Neutrophil (primary cell): ENCODE measurements at regions not wholly inside any gene's neighbourhood (a gene's known extent, or its start where the extent isn't known, plus 50 kb on each side); places are given as distances from the start of the nearest gene placed in this dataset.

Experiments
- H3K27ac ChIP-seq: fragments of 200-600 bp; sonication (generic); 2 replicates; pipeline ENCODE4 v1.5.1; 2016; ENCODE audit warnings: mild to moderate bottlenecking, moderate library complexity
- H3K27me3 ChIP-seq: fragments of 200-600 bp; sonication (generic); 2 replicates; pipeline ENCODE4 v1.6.0; 2016; ENCODE audit warnings: mild to moderate bottlenecking
- H3K36me3 ChIP-seq: fragments of 200-600 bp; sonication (generic); 2 replicates; pipeline ENCODE4 v1.5.1; 2017
- H3K4me1 ChIP-seq, 2 experiments: fragments of 200-600 bp in 1 of 2; sonication (generic) in 1 of 2; 1 replicate in 1 of 2; 2 replicates in 1 of 2; pipeline versions ENCODE4 v1.5.1 to v1.6.1; 2013 to 2016; ENCODE audit warnings: low read depth in 1 of 2, low read length in 1 of 2, mild to moderate bottlenecking in 1 of 2, moderate library complexity in 1 of 2; ENCODE audit not compliant: control insufficient read depth in 1 of 2, insufficient read depth in 1 of 2
- H3K4me3 ChIP-seq, 2 experiments: fragments of 200-600 bp in 1 of 2; sonication (generic) in 1 of 2; 1 replicate in 1 of 2; 2 replicates in 1 of 2; pipeline ENCODE4 v1.5.1; 2013 to 2016; ENCODE audit warnings: low read depth in 1 of 2, low read length in 1 of 2, mild to moderate bottlenecking in 1 of 2, moderate library complexity in 1 of 2
- H3K9me3 ChIP-seq: fragments of 200-600 bp; sonication (generic); 2 replicates; pipeline ENCODE4 v1.5.1; 2016
- TF ChIP-seq, protein P1 (sequence below): fragments of 200-600 bp; sonication (generic); IDR thresholded peaks from 2 replicates; pipeline ENCODE4 v1.5.1; 2016; ENCODE audit warnings: antibody characterized with exemption

DNA sequence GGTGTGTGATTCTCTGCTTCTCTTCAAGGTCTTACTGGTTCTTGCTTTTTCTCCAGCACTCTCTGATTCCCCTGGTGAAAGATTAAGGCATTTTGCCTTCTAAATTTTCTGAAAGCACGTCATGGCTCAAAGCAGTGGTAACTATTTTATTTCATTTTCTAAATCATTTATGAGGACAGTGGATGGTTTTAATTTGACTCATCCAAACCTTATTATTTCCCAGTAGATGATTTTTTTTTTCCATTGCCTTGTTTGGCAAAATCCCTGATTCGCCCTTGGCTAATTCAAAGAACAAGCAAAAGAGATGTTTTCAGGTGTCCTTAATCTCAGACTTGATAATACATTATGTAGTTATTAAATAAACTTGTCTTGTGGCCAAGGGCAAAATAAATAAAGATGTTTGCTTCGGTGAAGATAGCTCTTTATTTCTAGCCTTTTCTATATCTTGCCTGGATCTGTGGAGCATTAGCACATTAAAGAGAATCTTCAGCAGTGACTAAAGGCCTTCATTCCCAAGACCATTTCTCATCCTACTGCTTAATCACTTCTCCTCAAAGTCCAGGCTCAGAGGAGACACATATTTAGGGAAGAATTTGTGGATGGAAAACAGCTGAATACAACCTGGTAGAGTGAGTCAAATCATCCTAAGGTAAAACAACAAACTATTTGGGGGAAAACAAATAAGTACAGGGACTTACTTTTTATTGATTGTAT lies 359.8 kb downstream of the DUSP10 start:
- no peaks in the 10 kb centered on the region for H3K9me3 ChIP-seq
- TF ChIP-seq, protein P1, sequence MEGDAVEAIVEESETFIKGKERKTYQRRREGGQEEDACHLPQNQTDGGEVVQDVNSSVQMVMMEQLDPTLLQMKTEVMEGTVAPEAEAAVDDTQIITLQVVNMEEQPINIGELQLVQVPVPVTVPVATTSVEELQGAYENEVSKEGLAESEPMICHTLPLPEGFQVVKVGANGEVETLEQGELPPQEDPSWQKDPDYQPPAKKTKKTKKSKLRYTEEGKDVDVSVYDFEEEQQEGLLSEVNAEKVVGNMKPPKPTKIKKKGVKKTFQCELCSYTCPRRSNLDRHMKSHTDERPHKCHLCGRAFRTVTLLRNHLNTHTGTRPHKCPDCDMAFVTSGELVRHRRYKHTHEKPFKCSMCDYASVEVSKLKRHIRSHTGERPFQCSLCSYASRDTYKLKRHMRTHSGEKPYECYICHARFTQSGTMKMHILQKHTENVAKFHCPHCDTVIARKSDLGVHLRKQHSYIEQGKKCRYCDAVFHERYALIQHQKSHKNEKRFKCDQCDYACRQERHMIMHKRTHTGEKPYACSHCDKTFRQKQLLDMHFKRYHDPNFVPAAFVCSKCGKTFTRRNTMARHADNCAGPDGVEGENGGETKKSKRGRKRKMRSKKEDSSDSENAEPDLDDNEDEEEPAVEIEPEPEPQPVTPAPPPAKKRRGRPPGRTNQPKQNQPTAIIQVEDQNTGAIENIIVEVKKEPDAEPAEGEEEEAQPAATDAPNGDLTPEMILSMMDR: no peak
- no peaks in the 10 kb centered on the region for H3K27me3 ChIP-seq
- no peaks in the 10 kb centered on the region for H3K36me3 ChIP-seq
- H3K27ac ChIP-seq: no peak overlapping the region
- H3K4me1 ChIP-seq: no peaks in the 10 kb centered on the region
- H3K4me3 ChIP-seq: no peak overlapping the region

DNA sequence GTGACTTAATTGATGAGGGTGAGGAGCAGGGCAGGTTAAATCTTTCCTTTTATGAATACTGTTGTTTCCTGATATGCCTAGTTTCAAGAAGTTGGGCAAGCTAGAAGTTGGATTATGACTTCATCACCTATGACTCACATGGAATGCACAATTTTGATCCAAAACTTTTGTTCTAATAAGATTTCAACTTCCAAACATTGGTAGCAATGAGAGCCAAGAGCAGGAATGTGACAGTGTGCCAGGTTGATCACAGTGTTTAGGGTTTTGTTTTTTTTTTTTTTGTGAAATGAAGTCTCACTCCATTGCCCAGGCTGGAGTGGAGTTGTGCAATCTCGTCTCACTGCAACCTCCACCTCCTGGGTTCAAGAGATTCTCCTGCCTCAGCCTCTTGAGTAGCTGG lies 349.4 kb downstream of the DUSP10 start:
- Histone ChIP-seq H3K4me1 (no peaks in the 10 kb centered on the region), H3K27ac (no peak overlapping the region), H3K4me3 (no peak overlapping the region), H3K27me3 (no peaks in the 10 kb centered on the region), H3K9me3 (no peaks in the 10 kb centered on the region), H3K36me3 (no peaks in the 10 kb centered on the region)
- TF ChIP-seq, protein P1: no peak

DNA sequence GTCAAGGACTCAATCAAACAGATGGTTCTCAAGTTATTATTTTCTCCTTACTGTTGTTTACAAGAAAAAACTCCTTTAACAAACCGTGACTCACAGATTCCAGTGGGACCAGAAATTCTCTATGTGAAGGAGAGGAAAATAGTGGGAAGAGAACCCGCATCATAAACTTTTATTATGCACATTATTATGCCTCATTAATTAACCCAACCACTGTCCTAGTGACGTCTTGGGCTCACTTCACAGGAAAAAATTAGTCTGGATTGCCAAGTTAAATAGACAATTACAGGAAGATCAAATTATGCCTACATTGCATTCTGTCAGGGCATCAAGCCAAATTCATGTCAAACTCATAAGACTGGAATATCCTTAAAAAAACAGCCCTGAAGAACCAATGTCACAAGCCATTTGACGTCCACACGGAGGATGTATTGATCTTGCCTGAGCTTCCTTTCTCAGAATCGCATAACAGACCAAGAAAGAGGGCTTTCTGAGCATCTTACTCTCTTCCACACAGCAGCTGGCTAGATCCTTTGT lies 347.8 kb downstream of the DUSP10 start:
- Histone ChIP-seq H3K27me3 (no peaks in the 10 kb centered on the region), H3K4me3 (no peak overlapping the region), H3K4me1 (no peaks in the 10 kb centered on the region), H3K36me3 (no peaks in the 10 kb centered on the region), H3K9me3 (no peaks in the 10 kb centered on the region), H3K27ac (no peak overlapping the region)
- TF ChIP-seq, protein P1: no peak

DNA sequence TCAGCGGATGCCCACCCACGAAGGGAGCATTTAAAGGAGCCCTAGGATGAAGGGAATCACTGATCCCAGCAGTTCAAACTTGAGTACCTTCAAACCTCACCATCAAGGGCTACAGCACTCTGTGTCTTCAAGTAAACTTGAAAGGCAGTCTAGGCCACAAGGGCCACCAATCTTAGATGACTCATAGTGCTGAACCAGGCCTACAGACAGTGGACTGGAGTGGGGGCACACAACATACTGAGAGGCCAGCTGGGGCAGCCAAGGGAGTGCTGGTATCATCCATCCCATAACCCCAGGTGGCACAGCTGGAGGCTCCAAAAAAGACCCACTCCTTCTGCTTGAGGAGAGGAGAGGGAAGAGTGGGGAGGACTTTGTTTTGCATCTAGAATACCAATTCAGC lies 345.4 kb downstream of the DUSP10 start:
- no peaks in the 10 kb centered on the region for H3K4me1 ChIP-seq
- TF ChIP-seq, protein P1: no peak
- H3K27ac ChIP-seq: no peak overlapping the region
- H3K4me3 ChIP-seq: no peak overlapping the region
- H3K27me3 ChIP-seq: no peaks in the 10 kb centered on the region
- H3K9me3 ChIP-seq: no peaks in the 10 kb centered on the region
- H3K36me3 ChIP-seq: no peaks in the 10 kb centered on the region

DNA sequence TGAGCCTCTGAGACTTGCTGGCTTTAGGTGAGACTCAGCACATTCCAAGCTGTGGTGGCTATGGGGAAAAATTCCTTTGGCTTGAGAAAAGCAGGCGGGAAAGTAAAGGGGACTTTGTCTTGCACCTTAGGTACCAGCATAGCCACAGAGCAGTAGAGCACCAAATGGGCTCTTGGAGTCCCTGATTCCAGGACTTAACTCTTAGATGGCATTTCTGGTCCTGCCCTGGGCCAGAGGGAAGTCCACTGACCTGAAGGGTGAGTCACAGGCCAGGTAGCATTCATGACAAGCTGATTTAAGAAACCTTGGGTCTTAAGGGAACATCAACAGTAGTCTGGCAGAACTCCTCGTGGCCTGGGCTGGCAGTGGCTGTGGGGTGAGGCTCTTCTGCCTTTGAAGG lies 344.7 kb downstream of the DUSP10 start:
- Histone ChIP-seq H3K27ac (no peak overlapping the region), H3K4me3 (no peak overlapping the region), H3K9me3 (no peaks in the 10 kb centered on the region), H3K36me3 (no peaks in the 10 kb centered on the region), H3K27me3 (no peaks in the 10 kb centered on the region), H3K4me1 (no peaks in the 10 kb centered on the region)
- TF ChIP-seq, protein P1: no peak
